NCI-H748 treated with DMSO at 0.1 percent for 48 hours (cell line): ENCODE measurements at regions not wholly inside any gene's neighbourhood (a gene's known extent, or its start where the extent isn't known, plus 50 kb on each side); places are given as distances from the start of the nearest gene placed in this dataset.
"Not testable (repeated sequence)": the region's sequence is repeated elsewhere in the genome, so short reads cannot be mapped to it uniquely, and the experiment has no call there.

Experiments
- DNase-seq: peaks from one replicate; lab custom pipeline; 2025; lab: John Stamatoyannopoulos, UW

GRCh38 chr5:106127341-106127781 is 1543.4 kb downstream of the EFNA5 start:
- DNase-seq, result no peak

- no peak for DNase-seq
These were observed 1548.6 kb downstream of the EFNA5 start for GRCh38 chr5:106121972-106122605.

GRCh38 chr5:106116682-106117081 is 1554.1 kb downstream of the EFNA5 start:
- no peak for DNase-seq

- no peak for DNase-seq
These were observed 1556.8 kb downstream of the EFNA5 start for GRCh38 chr5:106113922-106114321.

GRCh38 chr5:106106384-106106783 is 1564.4 kb downstream of the EFNA5 start:
- no peak for DNase-seq

GRCh38 chr5:106097340-106097739 is 1573.4 kb downstream of the EFNA5 start:
- no peak for DNase-seq

GRCh38 chr5:106094839-106095238 is 1575.9 kb downstream of the EFNA5 start:
- no peak for DNase-seq

GRCh38 chr5:106094204-106094607 is 1576.5 kb downstream of the EFNA5 start:
- peak; percentile 86 for DNase-seq

- DNase-seq, result no peak
These were observed 1577.6 kb downstream of the EFNA5 start for GRCh38 chr5:106093134-106093533.

GRCh38 chr5:106092455-106092854 is 1578.3 kb downstream of the EFNA5 start:
- DNase-seq, result no peak

GRCh38 chr5:106089073-106089472 is 1581.7 kb downstream of the EFNA5 start:
- no peak for DNase-seq

GRCh38 chr5:106088462-106088861 is 1582.3 kb downstream of the EFNA5 start:
- DNase-seq, result no peak

- DNase-seq, result no peak
These were observed 1584.4 kb downstream of the EFNA5 start for GRCh38 chr5:106086352-106086751.

- no peak for DNase-seq
These were observed 1585.2 kb downstream of the EFNA5 start for GRCh38 chr5:106085556-106085955.

- no peak for DNase-seq
These were observed 1585.6 kb downstream of the EFNA5 start for GRCh38 chr5:106085136-106085535.

- DNase-seq, result no peak
These were observed 1590.2 kb downstream of the EFNA5 start for GRCh38 chr5:106080535-106080934.

GRCh38 chr5:106076655-106077054 is 1594.1 kb downstream of the EFNA5 start:
- no peak for DNase-seq

- no peak for DNase-seq
These were observed 1598.5 kb downstream of the EFNA5 start for GRCh38 chr5:106072208-106072607.

- no peak for DNase-seq
These were observed 1623.4 kb downstream of the EFNA5 start for GRCh38 chr5:106047341-106047740.

- not testable (repeated sequence) for DNase-seq
These were observed 1638.7 kb downstream of the EFNA5 start for GRCh38 chr5:106032069-106032468.

GRCh38 chr5:106028314-106028713 is 1642.4 kb downstream of the EFNA5 start:
- no peak for DNase-seq

GRCh38 chr5:106020894-106021293 is 1649.8 kb downstream of the EFNA5 start:
- DNase-seq, result no peak

GRCh38 chr5:106019261-106019660 is 1651.5 kb downstream of the EFNA5 start:
- DNase-seq, result no peak

- no peak for DNase-seq
These were observed 1653.4 kb downstream of the EFNA5 start for GRCh38 chr5:106017243-106017857.
